Stimulated activated CD4-positive, alpha-beta T cell treated with anti-CD3 and anti-CD28 coated beads, Interleukin-15, amount 100 ng/mL, for 24 hours (primary cell): ENCODE measurements at regions not wholly inside any gene's neighbourhood (a gene's known extent, or its start where the extent isn't known, plus 50 kb on each side); places are given as distances from the start of the nearest gene placed in this dataset.

Experiments
- DNase-seq: peaks from one replicate; pipeline ENCODE4 v3.0.0-alpha.2; 2020

- no peak for DNase-seq
Observed at GRCh38 chr12:66859751-66860440, 181.0 kb upstream of the GRIP1 start.

- peak; percentile 70 for DNase-seq
Observed at GRCh38 chr12:66860752-66861750, 182.2 kb upstream of the GRIP1 start.

DNA sequence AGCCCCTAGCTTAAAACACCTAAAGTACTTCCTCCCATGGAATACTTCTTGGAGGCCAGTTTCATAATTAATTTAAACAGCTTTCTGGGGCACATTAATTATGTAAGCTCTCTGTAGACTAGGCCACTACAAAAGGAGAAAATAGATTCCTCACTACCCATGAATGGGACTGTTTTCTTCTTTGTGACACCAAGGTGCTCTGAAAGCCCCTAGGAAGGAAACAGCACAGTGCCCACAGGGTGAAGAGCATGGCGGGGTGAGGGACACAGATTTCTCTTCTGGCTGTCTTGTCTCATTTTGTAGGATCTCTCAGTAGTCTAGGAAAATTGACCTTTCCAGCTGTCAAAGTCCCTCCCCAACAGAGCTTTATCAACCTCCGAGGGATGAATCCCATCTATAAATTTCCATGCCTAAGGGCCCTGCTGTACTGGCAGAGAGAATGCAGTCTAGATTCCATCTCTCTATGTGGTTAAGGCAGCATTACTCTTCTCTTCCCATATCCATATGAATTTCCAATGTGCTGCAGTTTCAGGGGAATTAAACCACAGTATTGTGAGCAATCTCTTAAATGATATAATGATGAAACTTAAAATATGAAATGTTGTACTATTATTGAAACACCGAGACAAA is 183.6 kb upstream of the GRIP1 start:
- no peak for DNase-seq

GRCh38 chr12:66863276-66863675 is 184.4 kb upstream of the GRIP1 start:
- no peak for DNase-seq

GRCh38 chr12:66877925-66878324 is 199.0 kb upstream of the GRIP1 start:
- no peak for DNase-seq

- DNase-seq: no peak
Observed at GRCh38 chr12:66879409-66879808, 200.5 kb upstream of the GRIP1 start.

- DNase-seq: no peak
Observed at GRCh38 chr12:66881386-66881785, 202.5 kb upstream of the GRIP1 start.

DNA sequence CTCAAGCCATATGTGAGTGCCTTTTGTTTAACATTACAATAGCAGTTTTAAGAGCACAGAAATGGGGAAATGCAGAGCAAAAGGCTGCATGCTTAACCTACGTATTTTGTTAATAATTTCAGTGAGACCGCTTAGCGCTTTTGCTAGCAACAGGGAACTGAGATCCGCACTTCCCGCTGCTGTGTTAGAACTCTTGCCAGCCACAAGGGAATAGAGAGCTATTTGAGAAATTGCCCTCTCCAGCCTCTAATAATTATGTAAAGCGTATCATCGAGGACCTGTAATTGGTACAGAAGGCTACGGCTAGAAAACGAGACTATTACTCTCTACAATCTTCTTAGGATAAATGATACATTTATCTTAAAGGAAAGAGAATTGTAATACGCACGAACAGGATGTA is 205.2 kb upstream of the GRIP1 start:
- DNase-seq: no peak

GRCh38 chr12:66885115-66885875 is 206.4 kb upstream of the GRIP1 start:
- DNase-seq: no peak

DNA sequence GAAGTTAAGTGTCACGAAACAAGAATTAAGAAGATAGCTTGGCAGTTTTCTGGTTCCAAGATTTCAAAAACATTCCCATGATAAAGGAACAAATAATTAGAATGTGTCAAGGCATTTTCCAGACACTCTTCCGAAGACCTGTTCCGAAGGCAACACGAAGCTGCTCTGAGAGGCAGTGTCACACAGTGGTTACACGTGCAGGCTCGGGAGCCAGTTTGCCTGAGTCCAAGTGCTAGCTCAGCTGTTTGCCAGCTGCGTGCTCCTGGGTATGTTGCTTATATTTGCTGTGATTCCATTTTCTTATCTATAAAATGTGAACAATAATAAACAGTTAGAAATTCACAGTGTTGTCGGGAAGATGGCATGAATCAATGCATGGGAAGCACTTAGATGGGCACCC is 217.9 kb upstream of the GRIP1 start:
- no peak for DNase-seq

- DNase-seq: no peak
Observed at GRCh38 chr12:66898700-66899469, 220.0 kb upstream of the GRIP1 start.

- DNase-seq: no peak
Observed at GRCh38 chr12:66899588-66899987, 220.7 kb upstream of the GRIP1 start.

DNA sequence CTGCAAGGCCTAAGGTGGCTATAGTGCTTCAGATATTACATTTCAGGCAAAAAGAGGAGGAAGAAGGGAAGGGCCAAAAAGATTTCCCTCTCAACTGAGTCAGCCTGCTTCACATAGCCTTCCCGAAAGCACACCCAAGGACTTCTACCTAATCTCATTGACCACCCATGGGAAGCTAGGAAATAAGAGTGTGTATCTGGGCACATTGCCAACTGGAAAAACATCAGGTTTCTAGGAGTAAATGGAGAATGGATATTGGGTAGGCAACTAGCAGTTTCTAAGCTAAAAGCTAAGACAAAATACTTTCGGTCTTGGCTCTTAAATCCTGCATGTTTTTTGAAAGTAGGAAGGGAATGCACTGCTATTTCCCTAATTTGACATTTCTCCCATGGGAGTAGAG is 221.7 kb upstream of the GRIP1 start:
- no peak for DNase-seq

- DNase-seq: peak; percentile 15
Observed at GRCh38 chr12:66901138-66901932, 222.5 kb upstream of the GRIP1 start.

- DNase-seq: no peak
Observed at GRCh38 chr12:66902020-66902419, 223.1 kb upstream of the GRIP1 start.

DNA sequence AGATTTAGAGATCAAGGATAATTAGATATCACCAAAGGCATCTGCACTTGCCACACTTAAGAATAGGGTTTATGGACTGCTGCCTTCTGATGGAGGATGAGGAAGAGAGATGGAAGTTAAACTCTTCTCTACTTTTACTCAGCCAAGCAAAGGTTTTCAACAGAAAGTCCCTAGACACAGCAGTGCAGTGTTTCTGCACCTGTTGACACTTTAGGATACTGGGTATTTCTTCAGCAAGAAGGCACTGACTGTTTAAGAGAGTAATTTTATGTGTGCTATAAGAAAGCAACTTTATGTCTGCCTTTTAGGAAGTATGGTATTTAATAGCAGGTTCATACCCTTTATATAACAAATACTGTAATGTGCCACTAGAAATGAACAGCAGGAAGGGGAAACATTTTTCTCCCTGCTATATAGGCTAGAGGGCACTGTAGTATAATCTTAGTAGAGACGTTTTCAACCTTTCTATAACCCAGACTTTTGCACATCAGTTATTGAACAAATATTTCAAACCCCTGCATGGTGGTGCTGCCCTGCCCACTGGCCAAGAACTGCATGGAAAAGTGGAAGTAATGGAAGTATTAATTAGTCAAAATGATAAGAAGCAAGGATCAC is 225.0 kb upstream of the GRIP1 start:
- DNase-seq: no peak

DNA sequence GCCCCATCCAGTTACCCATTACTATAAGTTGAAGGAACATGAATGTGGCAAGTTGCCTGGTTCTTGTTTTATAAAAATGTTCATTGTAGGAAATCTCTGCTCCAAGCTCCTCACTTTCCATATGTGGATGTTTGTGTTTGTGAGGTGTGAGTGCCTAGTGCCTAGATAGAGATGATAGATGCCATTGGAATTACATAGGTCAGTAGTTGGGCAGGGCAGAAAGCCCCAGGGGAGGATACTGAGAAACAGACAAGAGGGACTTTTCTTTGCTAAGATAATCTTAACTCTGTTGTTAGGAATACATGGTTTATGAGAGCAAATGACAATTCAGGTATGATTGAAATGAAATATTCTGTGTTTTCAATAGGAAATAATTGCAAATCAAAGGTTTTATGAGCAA is 226.3 kb upstream of the GRIP1 start:
- no peak for DNase-seq

DNA sequence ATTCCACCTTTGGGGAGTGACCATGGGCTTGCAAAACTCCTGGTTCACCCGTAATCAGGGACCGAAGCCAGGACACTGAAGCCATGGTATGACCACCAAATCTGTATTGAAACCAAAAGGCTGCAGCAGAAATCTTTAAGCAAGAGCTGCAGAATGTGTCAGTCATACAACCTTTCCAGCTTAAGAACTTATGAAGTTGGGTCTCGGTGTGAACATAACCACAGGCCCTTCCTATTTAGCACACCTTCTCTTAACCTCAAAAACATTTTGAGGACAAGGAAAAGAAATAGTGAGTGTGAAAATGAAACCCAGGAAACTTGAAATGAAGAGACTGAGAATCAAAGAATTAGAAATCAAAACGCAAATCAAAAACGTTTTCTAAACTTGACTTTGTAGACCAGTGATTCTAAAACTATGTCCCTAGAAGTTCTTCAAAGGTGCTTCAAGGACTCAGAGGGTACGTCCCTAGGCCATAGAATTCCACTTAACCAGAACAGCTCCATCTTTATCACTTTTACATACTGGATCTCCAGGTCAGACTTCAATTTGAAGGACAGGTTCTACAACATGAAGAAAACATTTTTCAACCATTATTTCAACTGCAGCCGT is 231.6 kb upstream of the GRIP1 start:
- DNase-seq: no peak

- DNase-seq: no peak
Observed at GRCh38 chr12:66915306-66915904, 236.5 kb upstream of the GRIP1 start.

DNA sequence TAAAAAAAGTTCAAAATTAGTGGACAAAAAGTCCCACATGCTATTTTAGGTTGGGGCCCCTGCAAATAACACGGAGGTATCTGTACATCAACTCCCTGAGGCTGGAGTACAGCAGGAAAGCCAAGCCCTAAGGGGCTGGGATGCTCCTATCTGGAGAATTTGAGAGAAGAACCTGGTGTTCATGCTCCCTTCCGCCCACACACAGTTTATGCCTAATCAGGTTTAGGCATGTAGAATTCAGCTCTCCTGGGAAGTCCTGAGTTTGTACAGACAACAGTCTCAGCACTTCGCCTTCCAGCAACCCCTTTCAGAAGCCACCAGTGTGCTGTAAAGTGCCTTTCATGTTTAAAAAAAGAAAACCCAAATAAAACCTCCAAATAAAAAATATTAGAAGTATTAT is 237.3 kb upstream of the GRIP1 start:
- no peak for DNase-seq
